Gastrocnemius medialis (tissue), 4 donors: ENCODE measurements at regions not wholly inside any gene's neighbourhood (a gene's known extent, or its start where the extent isn't known, plus 50 kb on each side); places are given as distances from the start of the nearest gene placed in this dataset.

Experiments
- ATAC-seq, 2 donors: fragments of 150-250 bp; one replicate each; pipeline ENCODE4 v1.9.1; 2016
- DNase-seq, 2 donors: peaks; one replicate each; pipeline ENCODE4 v3.0.0-alpha.2; 2019
- H3K27ac ChIP-seq, 4 donors: fragments of 200-600 bp; sonication (generic); 1 replicate in 1 of 4; 2 replicates in 3 of 4; pipeline ENCODE4 v1.5.1; 2016 to 2018; ENCODE audit warnings: mild to moderate bottlenecking in 2 of 4, moderate library complexity in 1 of 4
- H3K27me3 ChIP-seq, 3 donors: fragments of 200-600 bp; sonication (generic) in 2 of 3; 1 replicate in 1 of 3; 2 replicates in 2 of 3; pipeline versions ENCODE4 v1.5.1 to v1.6.0; 2016 to 2019; ENCODE audit warnings: mild to moderate bottlenecking in 1 of 3, moderate library complexity in 1 of 3
- H3K36me3 ChIP-seq, 2 donors: fragments of 200-600 bp; sonication (generic) in 1 of 2; one replicate each; pipeline ENCODE4 v1.5.1; 2017 to 2018
- H3K4me1 ChIP-seq, 2 donors: fragments of 200-600 bp; sonication (generic) in 1 of 2; one replicate each; pipeline ENCODE4 v1.5.1; 2016 to 2017; ENCODE audit warnings: mild to moderate bottlenecking in 2 of 2
- H3K4me3 ChIP-seq, 4 donors: fragments of 200-600 bp; sonication (generic) in 3 of 4; 1 replicate in 1 of 4; 2 replicates in 3 of 4; pipeline ENCODE4 v1.5.1; 2016 to 2019; ENCODE audit warnings: mild to moderate bottlenecking in 2 of 4
- H3K9me3 ChIP-seq, 3 donors: fragments of 200-600 bp; sonication (generic) in 2 of 3; 1 replicate in 1 of 3; 2 replicates in 2 of 3; pipeline ENCODE4 v1.5.1; 2016 to 2019
- POLR2A ChIP-seq, 2 donors: fragments of 450-650 bp; IDR thresholded peaks; one replicate each; pipeline ENCODE4 v1.6.1; 2017; ENCODE audit warnings: antibody characterized with exemption in 2 of 2, mild to moderate bottlenecking in 2 of 2, moderate library complexity in 2 of 2
- in situ Hi-C, 4 donors: fragments of 200-750 bp; cut with MboI; loops; one replicate each; pipeline versions ENCODE4 v1.15.0 to v1.8.0; 2017; ENCODE audit warnings: low sequenced_read_pairs in 4 of 4
- intact Hi-C: fragments of 100-400 bp; cut with DNase I; formaldehyde crosslinking; loops from one replicate; pipeline ENCODE4 v1.15.1; 2023; ENCODE audit warnings: low total_unique reads
- TF ChIP-seq, protein P1 (sequence below), 5 experiments: fragments of 450-650 bp in 3 of 5; fragments of 200-600 bp in 2 of 5; sonication (generic) in 2 of 5; IDR thresholded peaks in 4 of 5; conservative IDR thresholded peaks in 1 of 5; 1 replicate in 4 of 5; 2 replicates in 1 of 5; pipeline ENCODE4 v1.5.1; 2016 to 2019; ENCODE audit warnings: antibody characterized with exemption in 5 of 5, mild to moderate bottlenecking in 3 of 5, moderate library complexity in 3 of 5

DNA sequence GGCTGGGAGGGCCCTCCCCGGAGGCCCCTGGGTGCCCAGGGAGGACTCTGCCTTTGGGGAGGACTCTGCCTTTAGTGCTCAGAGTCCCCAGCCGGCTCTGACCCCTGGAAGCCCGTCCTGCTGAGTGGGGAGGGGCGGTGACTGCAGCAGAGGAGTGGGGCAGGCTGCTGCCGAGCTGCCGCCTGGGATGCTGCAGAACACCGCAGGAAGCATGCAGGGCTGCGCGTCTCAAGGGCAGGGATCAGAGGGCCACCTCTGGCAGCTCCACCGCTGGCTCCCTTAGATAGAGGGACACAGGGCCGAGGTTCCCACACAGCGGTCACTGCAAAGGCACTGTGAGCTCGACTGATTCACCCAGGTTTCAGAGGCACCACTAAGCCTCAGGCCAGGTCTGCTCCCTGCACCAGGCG, 82.2 kb upstream of the GATA5 start:
- DNase-seq, result peak in 1 of 2 donors; percentile 66
- TF ChIP-seq, protein P1, sequence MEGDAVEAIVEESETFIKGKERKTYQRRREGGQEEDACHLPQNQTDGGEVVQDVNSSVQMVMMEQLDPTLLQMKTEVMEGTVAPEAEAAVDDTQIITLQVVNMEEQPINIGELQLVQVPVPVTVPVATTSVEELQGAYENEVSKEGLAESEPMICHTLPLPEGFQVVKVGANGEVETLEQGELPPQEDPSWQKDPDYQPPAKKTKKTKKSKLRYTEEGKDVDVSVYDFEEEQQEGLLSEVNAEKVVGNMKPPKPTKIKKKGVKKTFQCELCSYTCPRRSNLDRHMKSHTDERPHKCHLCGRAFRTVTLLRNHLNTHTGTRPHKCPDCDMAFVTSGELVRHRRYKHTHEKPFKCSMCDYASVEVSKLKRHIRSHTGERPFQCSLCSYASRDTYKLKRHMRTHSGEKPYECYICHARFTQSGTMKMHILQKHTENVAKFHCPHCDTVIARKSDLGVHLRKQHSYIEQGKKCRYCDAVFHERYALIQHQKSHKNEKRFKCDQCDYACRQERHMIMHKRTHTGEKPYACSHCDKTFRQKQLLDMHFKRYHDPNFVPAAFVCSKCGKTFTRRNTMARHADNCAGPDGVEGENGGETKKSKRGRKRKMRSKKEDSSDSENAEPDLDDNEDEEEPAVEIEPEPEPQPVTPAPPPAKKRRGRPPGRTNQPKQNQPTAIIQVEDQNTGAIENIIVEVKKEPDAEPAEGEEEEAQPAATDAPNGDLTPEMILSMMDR (IDR thresholded peaks at IDR 0.05 in 4 of 5, conservative IDR thresholded peaks at IDR 0.05 in 1 of 5), result no peak
- no peak for TF ChIP-seq POLR2A (IDR thresholded peaks at IDR 0.05)
- no peaks in the 10 kb centered on the region for H3K9me3 ChIP-seq
- peaks cover 71 to 96% of the 10 kb centered on the region in 2 donors for H3K4me1 ChIP-seq
- no peaks in the 10 kb centered on the region for H3K27me3 ChIP-seq
- ATAC-seq, result peak; percentile 7 to 14
- H3K36me3 ChIP-seq, result no peaks in the 10 kb centered on the region
- peak overlapping the region; percentile 91 to 100 (median 98) for H3K27ac ChIP-seq
- intact Hi-C loops (loop anchor here (2.0 to 5.0 kb wide), 2 partner anchors 47 to 89 kb away; no protein-coding TSS in a partner anchor), in situ Hi-C loops (no loop called here)
- no peak overlapping the region for H3K4me3 ChIP-seq

DNA sequence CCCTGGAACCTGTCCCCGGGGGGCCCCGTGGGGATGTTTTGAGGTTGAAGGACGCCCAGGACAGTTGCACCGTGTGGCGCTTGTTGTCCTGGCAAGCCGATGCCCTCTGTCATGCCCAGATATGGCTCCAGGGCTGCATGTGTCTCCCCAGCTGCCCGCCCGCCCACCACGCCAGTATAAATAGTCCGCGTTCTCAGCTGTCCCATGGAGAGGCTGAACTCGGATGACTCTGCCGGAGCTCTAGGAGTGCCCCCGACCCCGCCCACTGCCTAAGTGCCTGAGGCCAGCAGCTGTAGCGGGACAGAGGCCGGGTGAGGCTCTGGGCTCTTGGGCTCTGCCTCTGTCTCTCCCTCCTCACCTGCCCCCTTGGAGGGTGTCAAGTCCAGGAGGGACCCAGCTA, 83.0 kb upstream of the GATA5 start:
- DNase-seq, result peak; percentile 93 to 98
- Histone ChIP-seq H3K4me1 (peaks cover 63 to 89% of the 10 kb centered on the region in 2 donors), H3K4me3 (no peak overlapping the region), H3K9me3 (no peaks in the 10 kb centered on the region), H3K27me3 (no peaks in the 10 kb centered on the region), H3K27ac (peak overlapping the region; percentile 91 to 100 (median 98)), H3K36me3 (no peaks in the 10 kb centered on the region)
- in situ Hi-C loops (no loop called here), intact Hi-C loops (loop anchor here (2.0 to 5.0 kb wide), 2 partner anchors 48 to 89 kb away; no protein-coding TSS in a partner anchor)
- peak; percentile 80 to 90 for TF ChIP-seq POLR2A (IDR thresholded peaks at IDR 0.05)
- TF ChIP-seq, protein P1 (IDR thresholded peaks at IDR 0.05 in 4 of 5, conservative IDR thresholded peaks at IDR 0.05 in 1 of 5), result no peak
- ATAC-seq, result peak; percentile 57 to 75

DNA sequence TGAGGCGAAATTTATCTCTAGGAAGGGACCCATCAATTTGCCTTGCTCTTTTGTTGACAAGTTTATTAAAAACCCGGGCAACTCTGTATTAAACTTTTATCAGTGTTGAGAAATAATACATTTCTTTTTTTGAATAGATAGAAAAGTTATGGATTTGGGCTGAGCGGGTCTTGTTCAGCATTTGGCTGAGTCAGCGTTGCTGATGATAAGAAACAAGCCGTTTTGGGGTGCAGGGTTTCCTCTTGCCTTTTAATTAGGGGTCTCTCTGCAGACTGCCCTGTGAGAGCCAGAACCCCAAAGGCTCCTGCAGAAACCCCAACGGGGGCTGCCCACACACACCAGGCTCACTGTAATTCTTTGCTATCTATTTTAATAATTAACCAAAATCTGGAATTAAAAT, 82.1 kb upstream of the SLCO4A1 start:
- Histone ChIP-seq H3K9me3 (no peaks in the 10 kb centered on the region), H3K36me3 (no peaks in the 10 kb centered on the region), H3K27ac (peak overlapping the region; percentile 91 to 100 (median 98)), H3K4me3 (no peak overlapping the region), H3K27me3 (no peaks in the 10 kb centered on the region), H3K4me1 (peaks cover 51 to 77% of the 10 kb centered on the region in 2 donors)
- no peak for ATAC-seq
- in situ Hi-C loops, result no loop called here
- intact Hi-C loops, result no loop called here
- DNase-seq, result no peak
- TF ChIP-seq, protein P1 (IDR thresholded peaks at IDR 0.05 in 4 of 5, conservative IDR thresholded peaks at IDR 0.05 in 1 of 5), result no peak
- no peak for TF ChIP-seq POLR2A (IDR thresholded peaks at IDR 0.05)

DNA sequence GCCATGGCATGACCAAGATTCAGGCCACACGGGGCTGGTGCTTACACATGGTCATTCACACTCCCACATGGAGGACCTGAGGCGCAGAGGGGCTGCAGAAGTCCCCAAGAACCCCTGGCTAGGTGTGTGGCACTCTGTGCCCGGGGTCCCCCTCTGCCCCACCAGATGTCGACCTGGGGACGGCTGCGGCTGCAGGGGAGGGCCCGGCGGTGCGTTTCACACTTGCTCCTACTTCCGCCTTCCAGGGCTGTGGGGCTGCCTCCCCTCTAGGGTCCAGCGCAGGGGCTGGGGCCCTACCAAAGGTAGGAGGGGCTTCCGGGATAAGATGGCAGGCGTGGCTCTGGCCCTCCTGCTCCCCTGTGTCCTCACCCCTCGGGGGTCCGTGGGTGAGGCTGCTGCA, 81.1 kb upstream of the SLCO4A1 start:
- Histone ChIP-seq H3K9me3 (no peaks in the 10 kb centered on the region), H3K4me1 (peaks cover 41 to 74% of the 10 kb centered on the region in 2 donors), H3K36me3 (no peaks in the 10 kb centered on the region), H3K4me3 (no peak overlapping the region), H3K27me3 (no peaks in the 10 kb centered on the region), H3K27ac (peak overlapping the region; percentile 91 to 100 (median 98))
- TF ChIP-seq, protein P1 (IDR thresholded peaks at IDR 0.05 in 4 of 5, conservative IDR thresholded peaks at IDR 0.05 in 1 of 5), result no peak
- no peak for TF ChIP-seq POLR2A (IDR thresholded peaks at IDR 0.05)
- ATAC-seq (no peak), DNase-seq (no peak)
- in situ Hi-C loops, result no loop called here
- intact Hi-C loops, result no loop called here

DNA sequence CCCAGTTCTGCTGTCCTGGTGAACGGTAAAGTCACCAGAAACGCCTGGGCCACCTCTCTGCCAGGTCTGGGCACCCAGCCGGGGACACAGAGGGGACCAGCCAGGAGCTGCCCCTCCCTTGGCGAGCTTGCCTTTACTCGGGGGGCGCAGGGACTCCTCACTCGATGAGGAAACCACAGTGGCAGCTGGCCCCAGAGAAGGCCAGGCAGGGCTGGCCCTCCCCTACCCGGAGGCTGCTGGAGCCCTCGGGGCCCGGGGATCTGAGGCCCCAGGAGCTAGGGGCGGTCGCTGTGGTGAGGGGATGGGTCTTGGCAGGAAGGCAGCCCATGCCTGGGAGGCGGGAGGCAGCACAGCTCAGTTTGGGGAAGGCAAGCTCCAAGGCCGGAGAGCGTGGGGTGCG, 80.4 kb upstream of the SLCO4A1 start:
- peak in 1 of 2 donors; percentile 66 for DNase-seq

More for the DNA sequence above, 80.4 kb upstream of the SLCO4A1 start:
- intact Hi-C loops (no loop called here), in situ Hi-C loops (no loop called here)
- peaks cover 35 to 70% of the 10 kb centered on the region in 2 donors for H3K4me1 ChIP-seq
- no peaks in the 10 kb centered on the region for H3K36me3 ChIP-seq
- no peak overlapping the region for H3K4me3 ChIP-seq
- peak overlapping the region; percentile 91 to 100 (median 98) for H3K27ac ChIP-seq
- no peaks in the 10 kb centered on the region for H3K27me3 ChIP-seq
- no peak for TF ChIP-seq POLR2A (IDR thresholded peaks at IDR 0.05)
- TF ChIP-seq, protein P1 (IDR thresholded peaks at IDR 0.05 in 4 of 5, conservative IDR thresholded peaks at IDR 0.05 in 1 of 5), result no peak
- ATAC-seq, result no peak
- no peaks in the 10 kb centered on the region for H3K9me3 ChIP-seq
